SU-DHL-6 (cell line): ENCODE measurements at regions not wholly inside any gene's neighbourhood (a gene's known extent, or its start where the extent isn't known, plus 50 kb on each side); places are given as distances from the start of the nearest gene placed in this dataset.

Experiments
- H2AFZ ChIP-seq: fragments of 200-600 bp; sonication (generic); 2 replicates; pipeline ENCODE4 v1.6.1; 2014; ENCODE audit warnings: low read depth, mild to moderate bottlenecking, moderate library complexity, mixed read lengths, antibody characterized with exemption, low read length; ENCODE audit not compliant: severe bottlenecking
- H3F3A ChIP-seq: fragments of 200-600 bp; shearing (Covaris generic); 2 replicates; pipeline ENCODE4 v1.6.0; 2016; ENCODE audit warnings: antibody characterized with exemption, mild to moderate bottlenecking; ENCODE audit not compliant: insufficient read depth
- H3K27ac ChIP-seq: fragments of 200-600 bp; sonication (generic); 2 replicates; pipeline ENCODE4 v1.5.1; 2016; ENCODE audit warnings: low read depth, mild to moderate bottlenecking, low read length, moderate library complexity, mixed read lengths
- H3K27me3 ChIP-seq: fragments of 200-600 bp; sonication (generic), shearing (Covaris generic); 2 replicates; pipeline ENCODE4 v1.6.0; 2014; ENCODE audit warnings: mild to moderate bottlenecking, low read length
- H3K36me3 ChIP-seq: fragments of 200-600 bp; sonication (generic); 2 replicates; pipeline ENCODE4 v1.6.1; 2014; ENCODE audit warnings: mild to moderate bottlenecking, low read length, mixed read lengths
- H3K4me2 ChIP-seq: fragments of 300-600, 200-600 bp; shearing (Covaris generic), sonication (generic); 2 replicates; pipeline ENCODE4 v1.6.0; 2014; ENCODE audit warnings: low read length, low read depth, mild to moderate bottlenecking; ENCODE audit not compliant: poor library complexity, severe bottlenecking
- H3K4me3 ChIP-seq: fragments of 200-600 bp; sonication (generic); 2 replicates; pipeline ENCODE4 v1.5.1; 2014; ENCODE audit warnings: antibody characterized with exemption, low read length, mild to moderate bottlenecking, mixed read lengths; ENCODE audit not compliant: insufficient read depth, poor library complexity, severe bottlenecking
- H3K79me2 ChIP-seq: fragments of 200-600 bp; sonication (generic); 2 replicates; pipeline ENCODE4 v1.6.1; 2014; ENCODE audit warnings: mild to moderate bottlenecking, low read length, moderate library complexity; ENCODE audit not compliant: insufficient read depth
- H3K9ac ChIP-seq: fragments of 200-600 bp; sonication (generic); 2 replicates; pipeline ENCODE4 v1.7.0; 2014; ENCODE audit warnings: mild to moderate bottlenecking, low read length
- H3K9me2 ChIP-seq: fragments of 200-600 bp; sonication (generic); replicated peaks from 2 replicates; pipeline ENCODE4 v1.6.1; 2014; ENCODE audit warnings: low read length; ENCODE audit not compliant: insufficient read depth
- H3K9me3 ChIP-seq: fragments of 200-600 bp; sonication (generic); 2 replicates; pipeline ENCODE4 v1.6.1; 2014; ENCODE audit warnings: low read length, mixed read lengths; ENCODE audit not compliant: insufficient read depth
- H4K20me1 ChIP-seq: fragments of 200-600 bp; sonication (generic); 2 replicates; pipeline ENCODE4 v1.6.1; 2014; ENCODE audit warnings: low read depth, mild to moderate bottlenecking, antibody characterized with exemption, low read length, moderate library complexity, mixed read lengths
- CTCF ChIP-seq: fragments of 200-600 bp; sonication (generic); IDR thresholded peaks from one replicate; pipeline ENCODE4 v1.5.1; 2017; ENCODE audit warnings: antibody characterized with exemption, mild to moderate bottlenecking, low read length, moderate library complexity; ENCODE audit not compliant: insufficient read depth, poor library complexity, severe bottlenecking
- EZH2phosphoT487 ChIP-seq: fragments of 200-600 bp; sonication (generic), shearing (Covaris generic); conservative IDR thresholded peaks from 2 replicates; pipeline ENCODE4 v1.6.1; 2018; ENCODE audit warnings: mild to moderate bottlenecking, antibody characterized with exemption, low read length, moderate library complexity, mixed read lengths

DNA sequence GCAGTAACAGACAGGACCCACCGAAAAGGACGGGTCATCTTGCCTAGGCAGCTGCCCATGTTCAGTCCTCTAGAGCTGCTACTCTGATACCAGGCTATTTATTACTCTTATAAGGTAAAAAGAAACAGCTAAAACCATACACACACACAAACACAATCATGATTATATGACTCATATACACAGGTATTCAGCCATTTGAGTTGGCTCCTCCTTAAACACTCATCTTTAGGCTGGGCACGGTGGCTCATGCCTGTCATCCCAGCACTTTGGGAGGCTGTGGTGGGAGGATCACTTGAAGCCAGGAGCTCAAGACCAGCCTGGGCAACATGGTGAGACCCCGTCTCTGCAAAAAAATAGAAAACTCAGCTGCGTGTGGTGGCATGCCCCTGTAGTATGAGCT lies 76.6 kb downstream of the F11 start:
- H3K9me2 ChIP-seq = no peaks in the 10 kb centered on the region
- no peaks in the 10 kb centered on the region for H3K79me2 ChIP-seq
- H2AFZ ChIP-seq = no peak overlapping the region
- H4K20me1 ChIP-seq = no peaks in the 10 kb centered on the region
- H3K27me3 ChIP-seq = no peaks in the 10 kb centered on the region
- H3F3A ChIP-seq = no peaks in the 10 kb centered on the region
- H3K4me2 ChIP-seq = no peak overlapping the region
- H3K9me3 ChIP-seq = no peaks in the 10 kb centered on the region
- no peak overlapping the region for H3K4me3 ChIP-seq
- no peak for TF ChIP-seq EZH2phosphoT487
- no peak for TF ChIP-seq CTCF
- H3K36me3 ChIP-seq = no peaks in the 10 kb centered on the region
- H3K27ac ChIP-seq = no peak overlapping the region
- H3K9ac ChIP-seq = no peak overlapping the region

- H4K20me1 ChIP-seq = no peaks in the 10 kb centered on the region
- H3K36me3 ChIP-seq = no peaks in the 10 kb centered on the region
- H3K79me2 ChIP-seq = no peaks in the 10 kb centered on the region
- no peaks in the 10 kb centered on the region for H3K9me2 ChIP-seq
- no peaks in the 10 kb centered on the region for H3K9me3 ChIP-seq
- no peaks in the 10 kb centered on the region for H3F3A ChIP-seq
- no peaks in the 10 kb centered on the region for H3K27me3 ChIP-seq
- no peak overlapping the region for H2AFZ ChIP-seq
- H3K4me3 ChIP-seq = no peak overlapping the region
- TF ChIP-seq EZH2phosphoT487 (no peak), CTCF (no peak)
- no peak overlapping the region for H3K27ac ChIP-seq
- H3K4me2 ChIP-seq = no peak overlapping the region
- H3K9ac ChIP-seq = no peak overlapping the region
Observed at GRCh38 chr4:186341655-186342054, 75.7 kb downstream of the F11 start.
